ENCODE measurements at regions not wholly inside any gene's neighbourhood (a gene's known extent, or its start where the extent isn't known, plus 50 kb on each side); places are given as distances from the start of the nearest gene placed in this dataset.

- Mint-ChIP-seq H3K27ac (peak overlapping the region; percentile 92), H3K27me3 (peaks cover 8% of the 10 kb centered on the region), H3K36me3 (ENCODE audit: low read depth) (peaks cover 2% of the 10 kb centered on the region), H3K4me1 (ENCODE audit: low read depth) (peaks cover 45% of the 10 kb centered on the region), H3K4me3 (peak overlapping the region; percentile 91), H3K9me3 (no peaks in the 10 kb centered on the region)
- no peak for TF ChIP-seq CTCF (IDR thresholded peaks at IDR 0.05)
- intact Hi-C loops (cut with micrococcal nuclease) = no loop called here
- ChIA-PET CTCF (interaction anchor here (0.8 to 1.5 kb wide), 5 partner anchors 16 to 162 kb away, joined by 3 to 5 read pairs (median 3); no protein-coding TSS in a partner anchor), POLR2A (interaction anchor here (0.8 to 1.0 kb wide), 2 partner anchors 20 to 111 kb away, joined by 3 read pairs; partner anchors contain the start of gene SLC25A33)
- peak; percentile 100 for DNase-seq
- ATAC-seq = peak; percentile 92
Observed at GRCh38 chr1:9428601-9429341, 110.5 kb upstream of the SLC25A33 start.

GRCh38 chr1:9429342-9429711 is 109.9 kb upstream of the SLC25A33 start:
- DNase-seq = no peak
- Mint-ChIP-seq H3K27me3 (peaks cover 4% of the 10 kb centered on the region), H3K9me3 (no peaks in the 10 kb centered on the region), H3K36me3 (ENCODE audit: low read depth) (peaks cover 2% of the 10 kb centered on the region), H3K4me1 (ENCODE audit: low read depth) (peaks cover 45% of the 10 kb centered on the region), H3K4me3 (peak overlapping the region; percentile 91), H3K27ac (peak overlapping the region; percentile 92)
- CTCF ChIA-PET = interaction anchor here (1.0 to 1.5 kb wide), 3 partner anchors 62 to 162 kb away, joined by 3 to 5 read pairs (median 4); no protein-coding TSS in a partner anchor
- POLR2A ChIA-PET = interaction anchor here (1.0 kb wide), 2 partner anchors 17 to 110 kb away, joined by 3 to 4 read pairs; partner anchors contain the start of gene SLC25A33
- intact Hi-C loops (cut with micrococcal nuclease) = no loop called here
- ATAC-seq = no peak
- TF ChIP-seq CTCF (IDR thresholded peaks at IDR 0.05) = no peak

- no peak overlapping the region for H3K27ac Mint-ChIP-seq
- no peak overlapping the region for H3K4me3 Mint-ChIP-seq
- peaks cover 9% of the 10 kb centered on the region for H3K4me1 Mint-ChIP-seq (ENCODE audit: low read depth)
- ATAC-seq (no peak), DNase-seq (no peak)
- no peaks in the 10 kb centered on the region for H3K27me3 Mint-ChIP-seq
- POLR2A ChIA-PET = no interaction called here
- no peaks in the 10 kb centered on the region for H3K9me3 Mint-ChIP-seq
- intact Hi-C loops (cut with micrococcal nuclease) = no loop called here
- no peak for TF ChIP-seq CTCF (IDR thresholded peaks at IDR 0.05)
- CTCF ChIA-PET = interaction anchor here (1.0 to 1.3 kb wide), 3 partner anchors 21 to 145 kb away, joined by 4 to 6 read pairs (median 6); no protein-coding TSS in a partner anchor
- no peaks in the 10 kb centered on the region for H3K36me3 Mint-ChIP-seq (ENCODE audit: low read depth)
Observed at GRCh38 chr1:9434247-9435152, 104.8 kb upstream of the SLC25A33 start.

- ATAC-seq (no peak), DNase-seq (no peak)
- ChIA-PET POLR2A (no interaction called here), CTCF (interaction anchor here (1.0 kb wide), 1 partner anchor 146 kb away, joined by 4 read pairs; no protein-coding TSS in a partner anchor)
- Mint-ChIP-seq H3K36me3 (ENCODE audit: low read depth) (no peaks in the 10 kb centered on the region), H3K4me1 (ENCODE audit: low read depth) (peaks cover 2% of the 10 kb centered on the region), H3K27ac (no peak overlapping the region), H3K27me3 (no peaks in the 10 kb centered on the region), H3K4me3 (no peak overlapping the region), H3K9me3 (no peaks in the 10 kb centered on the region)
- intact Hi-C loops (cut with micrococcal nuclease) = no loop called here
- no peak for TF ChIP-seq CTCF (IDR thresholded peaks at IDR 0.05)
Observed at GRCh38 chr1:9435153-9435636, 104.1 kb upstream of the SLC25A33 start.
